NCI-H446 (cell line): ENCODE measurements at regions not wholly inside any gene's neighbourhood (a gene's known extent, or its start where the extent isn't known, plus 50 kb on each side); places are given as distances from the start of the nearest gene placed in this dataset.
"Not testable (repeated sequence)": the region's sequence is repeated elsewhere in the genome, so short reads cannot be mapped to it uniquely, and the experiment has no call there.

Experiments used
- DNase-seq, 2 experiments: peaks; one replicate each; lab custom pipeline; 2025; lab: John Stamatoyannopoulos, UW

GRCh38 chr15:70576696-70577095 is 186.7 kb downstream of the UACA start:
- no peak for DNase-seq

- no peak for DNase-seq
Observed at GRCh38 chr15:70576276-70576675, 187.1 kb downstream of the UACA start.

DNA sequence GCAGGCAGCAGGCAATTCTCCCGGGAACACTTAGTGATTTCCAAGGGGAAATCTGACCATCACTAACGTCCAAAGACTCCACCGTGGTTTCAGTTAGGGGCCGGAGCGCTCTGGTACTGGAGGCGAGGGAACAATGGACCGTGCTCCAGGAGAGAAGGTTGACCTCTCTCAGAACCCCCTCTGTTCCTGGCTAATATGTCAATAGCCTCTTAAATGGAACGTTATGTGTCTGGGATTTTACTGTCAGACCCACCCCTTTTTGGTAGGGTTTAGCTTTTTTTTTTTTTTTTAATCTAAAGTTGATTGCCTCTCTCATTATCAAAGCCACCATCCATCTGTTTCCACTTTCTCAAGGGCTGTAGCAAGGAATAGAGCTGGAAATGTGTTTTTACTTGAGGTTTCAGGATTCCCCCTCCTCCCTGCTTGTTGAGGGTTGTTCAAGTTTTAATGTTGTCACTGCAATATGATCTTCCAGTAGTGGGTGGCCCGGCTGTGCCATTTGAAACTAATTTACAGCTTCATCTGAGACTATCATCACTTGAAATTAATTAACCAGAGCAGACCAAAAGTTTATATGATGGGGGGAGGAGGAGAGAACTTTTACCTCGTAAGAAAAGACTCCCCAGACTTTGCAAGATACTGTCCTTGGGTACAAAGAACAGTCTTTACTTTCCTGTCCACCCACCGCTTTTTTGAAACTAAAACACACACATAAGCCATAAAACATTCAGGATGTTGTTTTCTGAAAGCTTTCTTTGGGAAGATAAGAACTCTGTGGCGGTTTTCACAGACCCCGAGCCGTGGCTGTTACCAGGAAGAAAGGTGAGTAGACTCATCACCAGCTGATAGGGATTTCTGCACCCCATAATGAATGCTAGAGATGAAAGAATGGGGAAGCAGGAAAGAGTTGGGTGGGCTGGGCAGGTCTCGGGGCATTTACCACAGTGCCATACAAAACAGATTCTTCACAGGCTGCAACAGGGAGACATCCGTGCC is 187.8 kb downstream of the UACA start:
- no peak for DNase-seq

GRCh38 chr15:70574325-70574724 is 189.0 kb downstream of the UACA start:
- DNase-seq: not testable (repeated sequence)

DNA sequence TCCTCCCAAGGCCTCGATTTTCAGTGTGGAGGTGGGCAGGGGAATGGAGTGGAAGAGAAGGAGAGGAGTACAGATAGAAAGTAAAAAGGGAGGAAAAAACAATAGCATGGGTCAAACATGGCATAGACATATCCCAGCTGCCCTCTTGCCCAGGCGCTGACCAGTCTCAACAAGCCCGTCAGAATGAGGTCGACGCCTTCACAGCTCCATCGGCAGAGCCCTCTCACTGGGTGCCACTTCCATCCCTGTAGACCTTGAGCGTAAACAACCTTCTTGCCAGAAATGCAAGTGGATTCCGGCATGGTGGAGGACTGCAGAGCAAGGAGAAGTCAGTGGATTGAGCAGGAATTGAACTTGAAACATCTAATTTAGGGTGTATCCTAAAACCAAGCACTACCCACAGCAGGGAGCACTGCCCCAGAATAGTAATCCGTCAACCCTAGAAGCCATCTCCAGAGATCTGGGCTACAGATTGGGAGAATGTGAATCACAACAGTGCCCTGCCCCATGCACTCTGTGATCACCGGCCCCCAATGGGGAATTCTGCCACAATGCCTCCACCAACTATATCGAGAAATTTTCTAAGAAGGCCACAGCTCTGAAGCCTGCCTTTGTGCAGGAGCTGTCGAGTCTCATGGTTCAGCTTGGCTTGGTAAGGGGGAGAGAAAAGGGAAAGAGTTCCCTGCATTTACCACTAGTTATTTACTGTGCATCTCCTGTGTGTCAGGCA is 190.1 kb downstream of the UACA start:
- no peak for DNase-seq

GRCh38 chr15:70569714-70570231 is 193.6 kb downstream of the UACA start:
- no peak for DNase-seq

DNA sequence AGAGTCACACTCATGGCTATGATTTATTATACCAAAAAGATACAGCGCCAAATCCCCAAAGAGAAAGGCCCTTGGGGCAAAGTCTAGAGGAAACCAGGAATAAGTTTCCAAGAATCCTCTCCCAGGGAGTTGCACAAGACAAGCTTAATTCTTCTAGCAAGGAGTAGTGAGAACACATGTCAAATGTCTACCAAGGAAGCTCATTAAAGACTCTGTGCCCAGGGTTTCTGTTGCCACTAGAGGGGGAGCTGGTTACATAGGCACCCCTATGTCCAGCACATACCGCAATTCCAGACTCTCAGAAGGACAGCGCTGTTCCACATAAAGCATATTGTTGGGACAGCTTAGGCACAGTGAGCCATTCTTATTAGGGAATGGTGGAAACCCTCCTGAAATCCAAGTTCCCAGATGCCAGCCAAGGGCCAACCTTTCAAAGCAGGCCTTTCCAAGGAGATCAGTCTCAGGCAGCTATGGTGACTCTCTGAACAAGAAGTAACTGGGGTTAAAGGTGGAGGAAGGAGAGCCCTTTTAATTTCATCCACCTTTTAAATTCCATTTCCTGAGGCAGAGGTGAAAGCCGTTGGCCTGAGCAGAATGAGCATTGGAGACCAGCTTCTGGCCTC is 194.2 kb downstream of the UACA start:
- no peak for DNase-seq

- no peak for DNase-seq
Observed at GRCh38 chr15:70566989-70567388, 196.4 kb downstream of the UACA start.

- DNase-seq: no peak
Observed at GRCh38 chr15:70566047-70566835, 197.1 kb downstream of the UACA start.

DNA sequence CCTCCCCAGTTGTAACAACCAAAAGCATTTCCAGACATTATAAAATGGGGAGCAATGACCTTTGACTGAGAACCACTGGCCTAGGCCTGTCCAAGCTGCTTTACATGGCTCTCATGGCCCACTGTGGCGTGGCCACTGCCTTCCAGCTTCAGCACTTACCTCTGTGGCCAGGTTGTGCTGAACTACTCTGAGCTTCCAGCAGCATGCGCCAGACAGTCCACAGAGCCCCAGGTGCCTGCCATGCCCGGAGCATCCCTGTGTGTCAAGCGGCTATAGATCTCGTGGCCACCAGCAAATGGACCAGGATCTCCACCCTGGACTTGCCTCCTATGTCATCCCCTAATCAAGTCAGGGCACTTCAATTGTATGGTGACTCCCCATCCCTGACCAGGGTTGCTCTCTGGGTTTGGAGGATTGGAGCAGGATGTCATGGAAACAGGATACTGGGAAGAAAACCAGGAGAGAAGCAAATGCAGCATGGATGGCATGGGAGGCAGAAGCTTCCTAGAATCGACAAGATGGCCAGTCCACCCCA is 199.7 kb downstream of the UACA start:
- DNase-seq: no peak

- DNase-seq: no peak
Observed at GRCh38 chr15:70562906-70563305, 200.5 kb downstream of the UACA start.

- no peak for DNase-seq
Observed at GRCh38 chr15:70561885-70562284, 201.5 kb downstream of the UACA start.

DNA sequence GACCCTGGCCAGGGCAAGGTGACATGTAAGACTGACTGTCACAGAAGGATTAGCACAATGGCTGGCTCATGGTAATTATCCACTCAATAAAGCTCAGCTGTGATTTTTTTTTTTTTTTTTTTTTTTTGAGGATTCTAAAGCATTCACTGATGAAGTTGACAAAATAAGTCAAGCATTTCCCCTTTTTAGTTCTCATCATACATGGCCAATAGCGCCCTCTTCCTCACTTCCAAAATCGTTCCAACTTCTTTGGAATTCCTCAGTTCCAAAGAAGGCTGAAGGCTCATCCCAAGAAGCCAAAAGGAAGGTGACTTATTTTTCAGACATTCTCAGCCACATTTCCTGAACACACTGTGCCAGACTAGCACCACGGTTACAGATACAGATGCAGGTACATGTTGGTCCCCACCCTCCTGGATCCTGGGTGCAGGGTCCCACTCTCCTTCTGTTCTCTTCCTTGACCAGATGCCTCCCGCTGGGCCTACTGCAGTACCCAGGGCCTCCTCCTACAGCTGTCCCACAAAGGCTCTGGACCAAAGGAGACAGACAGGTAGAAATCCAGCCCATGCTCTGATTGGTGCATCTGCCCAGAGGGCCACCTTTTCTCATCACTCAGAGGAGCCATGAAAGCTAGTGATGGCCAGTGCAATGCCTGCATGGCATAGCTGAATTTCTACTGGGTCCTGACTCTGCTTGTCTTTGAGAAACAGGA is 202.6 kb downstream of the UACA start:
- DNase-seq: no peak

- no peak for DNase-seq
Observed at GRCh38 chr15:70559265-70560239, 203.8 kb downstream of the UACA start.

GRCh38 chr15:70558406-70559264 is 204.7 kb downstream of the UACA start:
- DNase-seq: no peak

DNA sequence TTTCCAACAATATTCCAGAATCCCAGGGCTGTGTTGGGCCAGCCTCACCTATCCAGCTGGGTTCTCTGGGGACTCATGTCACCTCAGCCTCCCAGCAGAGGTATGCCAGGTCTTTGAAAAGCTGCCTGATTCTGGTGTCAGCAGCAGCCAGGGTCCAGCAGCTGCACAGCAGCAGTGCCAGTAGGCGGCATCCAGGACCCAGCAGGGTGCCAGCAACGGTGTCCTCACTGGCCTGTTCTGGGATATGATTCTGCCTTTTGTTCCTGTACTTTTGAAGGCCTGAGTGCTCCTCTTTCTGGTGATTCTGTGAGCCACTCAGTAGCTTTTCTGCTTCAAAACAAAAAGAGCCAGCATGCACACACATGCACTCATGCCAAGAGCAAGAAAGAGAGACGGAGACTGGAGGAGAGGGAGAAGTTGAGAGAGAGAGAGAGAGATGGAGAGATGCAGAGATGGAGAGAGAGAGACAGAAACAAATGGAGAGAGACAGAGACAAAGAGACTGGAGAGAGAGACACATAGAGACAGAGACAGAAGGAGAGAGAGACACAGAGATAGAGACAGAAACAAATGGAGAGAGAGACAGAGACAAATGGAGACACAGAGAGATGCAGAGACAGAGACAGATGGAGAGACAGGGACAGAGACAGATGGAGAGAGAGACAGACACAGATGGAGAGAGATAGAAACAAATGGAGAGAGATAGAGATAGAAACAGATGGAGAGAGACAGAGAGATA is 205.7 kb downstream of the UACA start:
- DNase-seq: no peak

- no peak for DNase-seq
Observed at GRCh38 chr15:70556779-70557178, 206.6 kb downstream of the UACA start.
